Kidney tubule cell (primary cell): ENCODE measurements at regions not wholly inside any gene's neighbourhood (a gene's known extent, or its start where the extent isn't known, plus 50 kb on each side); places are given as distances from the start of the nearest gene placed in this dataset.
"Not testable (repeated sequence)": the region's sequence is repeated elsewhere in the genome, so short reads cannot be mapped to it uniquely, and the experiment has no call there.

Source experiments
- DNase-seq: peaks from one replicate; pipeline ENCODE4 v3.0.0-alpha.2; 2018; ENCODE audit warnings: low spot score

DNA sequence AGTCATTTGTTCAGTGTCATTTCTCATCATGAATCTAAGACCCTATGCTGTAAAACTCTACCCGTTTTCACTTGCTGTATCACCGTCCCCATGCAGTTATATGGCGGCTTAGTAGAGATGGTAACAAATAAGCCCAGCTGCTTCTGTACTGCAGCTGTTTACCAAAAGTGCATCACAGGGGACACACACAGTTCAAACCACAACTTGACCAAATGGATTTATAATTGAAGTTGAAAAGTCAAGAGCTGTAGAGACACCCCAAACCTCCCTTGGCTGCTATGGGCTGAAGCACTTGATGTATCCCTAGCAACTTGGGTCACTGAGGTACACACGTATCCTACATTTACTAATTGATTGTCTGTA lies 219.0 kb upstream of the FGF13 start:
- no peak for DNase-seq

- DNase-seq = no peak
These were observed 218.5 kb upstream of the FGF13 start for GRCh38 chrX:138929926-138930582.

GRCh38 chrX:138928737-138929459 lies 217.4 kb upstream of the FGF13 start:
- no peak for DNase-seq

GRCh38 chrX:138925330-138925729 lies 213.8 kb upstream of the FGF13 start:
- DNase-seq = peak; percentile 83

DNA sequence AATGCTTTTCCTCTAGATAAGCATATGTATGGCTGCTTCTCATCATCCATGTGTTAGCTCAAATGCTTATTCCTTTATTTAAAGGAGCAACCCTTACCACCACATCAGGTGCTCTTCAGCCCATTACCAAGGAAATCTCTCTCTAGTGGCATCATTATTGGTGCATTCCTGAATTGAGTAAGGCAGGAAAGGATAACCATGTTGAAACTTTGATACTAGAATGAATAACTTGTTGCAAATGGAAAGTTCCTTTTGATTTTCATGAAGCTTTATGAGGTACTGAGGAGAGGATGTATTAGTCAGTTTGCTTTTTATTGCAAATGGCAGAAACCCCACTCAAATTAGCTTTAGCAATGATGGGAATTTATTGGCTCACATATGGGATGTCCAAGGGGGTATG lies 212.3 kb upstream of the FGF13 start:
- DNase-seq = no peak

GRCh38 chrX:138921031-138921430 lies 209.5 kb upstream of the FGF13 start:
- no peak for DNase-seq

- peak; percentile 67 for DNase-seq
These were observed 206.3 kb upstream of the FGF13 start for GRCh38 chrX:138917781-138918180.

GRCh38 chrX:138914767-138915166 lies 203.2 kb upstream of the FGF13 start:
- DNase-seq = peak; percentile 35

DNA sequence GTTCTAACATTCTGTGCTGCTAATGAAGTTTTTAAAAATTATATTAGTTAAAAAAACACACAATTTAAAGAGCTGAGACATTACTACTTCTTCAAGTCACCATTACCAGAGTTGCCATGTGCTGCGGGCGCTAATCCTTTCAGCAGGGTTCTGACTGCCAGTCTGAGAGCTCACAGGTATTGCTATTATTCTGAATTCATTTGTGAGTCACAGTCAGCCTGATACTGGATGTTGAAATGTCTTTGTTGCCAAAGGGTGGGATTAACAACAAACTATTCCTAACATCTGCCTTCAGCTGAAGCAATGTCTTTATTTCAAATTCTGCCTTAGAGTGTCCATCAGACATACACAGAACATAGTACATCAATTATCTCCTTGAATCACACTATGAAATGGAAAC lies 197.1 kb upstream of the FGF13 start:
- DNase-seq = no peak

DNA sequence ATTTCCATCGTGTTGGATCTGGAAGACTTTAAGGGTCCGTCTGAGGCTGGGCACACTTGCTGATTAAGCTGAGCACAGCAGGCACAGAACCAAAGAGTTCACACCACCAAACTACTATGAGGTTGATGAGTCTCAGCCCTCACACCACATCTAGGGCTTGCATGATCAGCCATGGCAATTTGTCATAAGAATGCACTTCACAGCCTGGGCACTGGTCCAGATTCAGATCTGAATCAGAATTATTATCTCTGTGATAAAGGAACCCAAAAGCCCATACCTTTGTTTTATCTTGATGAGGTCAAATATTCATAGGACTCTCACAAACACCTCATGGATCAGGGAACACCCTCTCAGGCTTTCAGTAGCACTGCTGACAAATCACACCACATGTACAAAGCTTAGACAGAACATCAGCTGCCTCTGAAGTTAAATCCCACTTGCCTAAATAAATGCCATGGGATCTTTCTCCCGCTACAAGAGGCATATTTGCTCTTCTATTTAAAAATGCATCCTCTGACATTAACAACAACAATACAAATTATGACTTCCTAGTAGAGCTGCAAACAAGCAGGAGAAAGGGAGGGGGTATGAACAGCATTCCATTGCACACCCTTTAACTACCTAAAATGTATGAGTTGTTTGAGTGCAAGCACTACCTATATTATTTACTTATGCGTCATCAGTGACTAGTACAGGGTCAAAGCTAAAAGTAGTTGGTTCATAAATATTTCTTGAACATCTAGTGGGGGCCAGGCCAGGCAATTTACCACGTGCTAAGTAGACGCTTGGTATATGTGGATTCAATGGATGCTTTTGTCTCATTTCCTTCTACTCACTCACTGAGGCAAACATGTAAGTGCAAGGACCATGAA lies 186.3 kb upstream of the FGF13 start:
- DNase-seq = peak; percentile 70

GRCh38 chrX:138890491-138890890 lies 179.0 kb upstream of the FGF13 start:
- DNase-seq = no peak

DNA sequence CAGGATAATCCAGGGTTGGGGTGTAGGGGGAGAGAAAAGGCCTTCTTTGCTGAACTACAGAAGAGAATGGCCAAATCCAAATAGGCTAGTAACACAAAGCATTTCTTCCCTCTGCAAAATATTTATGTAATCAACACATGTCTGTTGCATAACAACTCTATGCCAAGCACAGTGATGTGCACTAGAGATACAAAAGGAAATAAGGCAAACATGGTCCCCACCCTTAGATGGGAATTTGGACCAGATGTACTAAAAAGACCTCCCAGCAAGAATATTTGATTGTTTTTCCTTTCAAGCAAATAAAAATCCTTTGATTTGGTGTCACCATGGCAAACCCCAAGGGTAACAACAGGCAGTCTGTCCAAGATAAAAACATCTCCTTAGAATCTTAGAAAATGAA lies 177.6 kb upstream of the FGF13 start:
- no peak for DNase-seq

DNA sequence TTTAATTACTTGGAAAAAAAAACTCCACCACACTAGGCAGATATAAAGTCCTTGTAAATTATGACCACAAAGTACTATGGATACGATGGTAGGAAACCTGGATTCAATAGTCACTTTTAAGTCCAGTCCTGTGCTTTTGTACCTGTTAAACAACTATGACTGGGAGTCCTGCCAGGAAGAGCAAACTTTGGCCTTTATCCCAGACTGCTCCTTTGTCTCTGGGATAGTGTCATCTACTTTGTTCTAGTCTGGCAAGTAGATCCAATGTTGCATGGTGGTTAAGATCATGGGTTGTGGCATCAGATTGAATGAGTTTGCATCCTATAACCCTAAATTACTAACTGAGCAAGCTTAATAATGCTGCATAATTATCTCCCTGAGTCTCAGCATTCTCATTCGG lies 175.3 kb upstream of the FGF13 start:
- DNase-seq = peak; percentile 56

DNA sequence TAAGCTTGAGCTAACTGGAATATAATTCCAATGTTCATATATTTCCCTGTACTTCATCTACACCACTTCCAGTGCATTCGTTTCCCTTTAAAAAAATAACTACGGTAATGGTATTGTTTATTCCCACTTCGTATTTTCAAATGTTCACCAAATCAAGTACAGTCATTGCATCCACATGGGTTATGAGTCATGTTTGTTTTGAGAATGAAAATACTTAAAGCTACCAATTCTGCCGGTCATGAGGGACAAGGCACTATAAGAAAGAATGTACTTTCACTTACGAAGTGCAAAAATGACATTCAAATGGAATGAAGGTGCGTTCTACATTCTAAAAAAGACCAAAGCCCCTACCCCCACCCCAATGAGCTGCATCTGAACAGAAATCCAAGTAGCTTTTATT lies 174.4 kb upstream of the FGF13 start:
- DNase-seq = peak; percentile 28

DNA sequence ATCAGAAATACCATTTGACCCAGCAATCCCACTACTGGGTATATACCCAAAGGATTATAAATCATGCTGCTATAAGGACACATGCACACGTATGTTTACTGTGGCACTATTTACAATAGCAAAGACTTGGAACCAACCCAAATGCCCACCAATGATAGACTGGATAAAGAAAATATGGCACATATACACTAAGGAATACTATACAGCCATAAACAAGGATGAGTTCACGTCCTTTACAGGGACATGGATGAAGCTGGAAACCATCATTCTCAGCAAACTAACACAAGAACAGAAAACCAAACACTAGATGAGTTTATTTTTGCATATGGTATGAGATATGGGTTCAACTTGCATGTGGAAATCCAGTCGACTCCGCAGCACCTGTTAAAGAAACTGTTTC lies 168.8 kb upstream of the FGF13 start:
- not testable (repeated sequence) for DNase-seq

DNA sequence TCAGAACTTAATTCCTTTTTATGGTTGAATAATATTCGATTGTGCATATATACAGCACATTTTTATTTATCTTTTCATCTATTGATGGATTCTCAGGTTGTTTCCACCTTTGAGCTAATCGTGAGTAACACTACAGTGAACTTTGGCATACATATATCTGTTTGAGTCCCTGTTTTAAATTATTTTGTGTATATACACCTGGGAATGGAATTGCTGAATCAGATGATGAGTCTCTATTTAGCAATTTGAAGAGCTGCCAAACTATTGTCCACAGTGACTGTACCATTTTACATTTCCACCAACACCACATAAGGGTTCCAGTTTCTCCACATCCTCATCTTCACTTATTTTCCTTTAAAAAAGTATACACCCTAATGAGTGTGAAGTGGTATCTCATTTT lies 166.2 kb upstream of the FGF13 start:
- DNase-seq = peak; percentile 71

DNA sequence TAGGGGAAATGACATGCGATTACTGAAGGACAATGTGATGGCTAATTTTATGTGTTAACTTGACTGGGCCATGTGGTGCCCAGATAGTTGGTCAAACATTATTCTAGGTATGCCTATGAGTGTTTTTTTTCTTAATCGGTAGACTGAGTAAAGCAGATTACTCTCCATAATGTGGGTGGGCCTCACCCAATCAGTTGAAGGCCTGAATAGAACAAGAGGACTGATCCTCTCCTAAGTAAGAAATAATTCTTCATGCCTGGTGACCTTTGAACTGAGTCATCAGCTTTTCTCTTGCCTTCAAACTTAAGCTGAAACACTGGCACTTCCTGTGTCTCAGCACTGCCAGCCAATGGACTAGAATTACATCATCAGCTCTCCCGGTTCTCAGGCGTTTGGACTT lies 164.0 kb upstream of the FGF13 start:
- peak; percentile 31 for DNase-seq

DNA sequence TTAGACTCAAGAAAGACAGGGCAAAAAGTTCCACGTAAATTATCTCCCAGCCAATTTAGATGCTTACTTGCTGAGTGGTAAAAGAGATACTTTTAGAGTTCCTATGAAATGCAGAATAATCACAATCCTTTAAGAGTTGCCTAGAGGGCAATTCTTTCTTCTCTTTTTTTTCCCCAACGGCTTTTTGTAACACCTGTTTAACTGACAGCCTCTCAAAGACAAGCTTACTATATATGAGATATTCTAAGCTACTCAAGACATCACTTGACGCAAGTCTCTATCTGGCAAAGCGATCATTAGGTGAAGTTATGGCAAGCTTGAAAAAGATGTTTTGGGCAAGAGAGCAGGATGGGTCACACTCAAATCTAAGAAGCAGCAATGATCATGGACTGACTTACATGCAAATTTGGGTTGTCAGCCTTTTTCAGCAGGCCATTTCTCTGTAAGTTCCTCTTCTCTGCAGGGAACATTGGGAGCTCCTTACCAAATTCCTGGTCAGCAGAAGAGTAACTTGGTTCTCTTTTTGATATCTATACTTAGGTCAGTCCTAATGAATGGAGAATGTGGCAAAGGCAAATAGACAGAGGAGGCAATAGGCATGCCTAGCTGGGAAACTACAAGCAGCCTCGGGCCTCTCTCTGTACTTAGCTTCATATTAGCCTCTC lies 162.9 kb upstream of the FGF13 start:
- DNase-seq = no peak

DNA sequence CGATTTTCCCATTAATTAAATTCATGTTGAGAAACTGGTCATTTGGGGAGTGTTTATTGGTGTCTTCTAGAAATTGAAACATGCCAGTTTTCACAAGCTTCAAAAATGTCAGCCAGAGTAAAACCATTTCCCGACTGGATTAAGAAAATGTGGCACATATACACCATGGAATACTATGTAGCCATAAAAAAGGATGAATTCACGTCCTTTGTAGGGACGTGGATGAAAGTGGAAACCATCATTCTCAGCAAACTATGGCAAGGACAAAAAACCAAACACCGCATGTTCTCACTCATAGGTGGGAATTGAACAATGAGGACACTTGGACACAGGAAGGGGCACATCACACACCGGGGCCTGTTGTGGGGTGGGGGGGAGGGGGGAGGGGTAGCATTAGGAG lies 162.1 kb upstream of the FGF13 start:
- DNase-seq = not testable (repeated sequence)

GRCh38 chrX:138872537-138872936 lies 161.0 kb upstream of the FGF13 start:
- DNase-seq = no peak

GRCh38 chrX:138871739-138872138 lies 160.2 kb upstream of the FGF13 start:
- DNase-seq = no peak

DNA sequence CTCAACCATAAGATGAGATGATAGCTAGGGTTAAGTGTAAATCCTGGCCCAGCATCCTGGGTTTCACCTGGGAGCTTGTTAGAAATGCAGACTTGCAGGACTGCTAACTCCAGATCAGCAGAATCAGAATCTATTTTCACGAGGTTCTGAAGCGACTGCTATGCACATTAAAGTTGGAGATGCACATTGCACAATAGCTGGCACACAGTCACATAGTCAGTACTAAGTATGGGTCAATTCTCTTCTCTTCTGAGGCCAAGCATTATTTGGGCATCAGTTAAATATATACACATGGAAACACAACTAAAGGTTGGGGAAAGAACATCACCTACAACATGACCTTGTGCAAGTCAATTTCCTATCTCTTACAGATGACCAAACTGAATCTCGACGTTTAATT lies 155.1 kb upstream of the FGF13 start:
- DNase-seq = no peak
